KMS-11 (cell line): ENCODE measurements at regions not wholly inside any gene's neighbourhood (a gene's known extent, or its start where the extent isn't known, plus 50 kb on each side); places are given as distances from the start of the nearest gene placed in this dataset.

ENCODE experiments used
- H2AFZ ChIP-seq: fragments of 200-600 bp; sonication (generic); 2 replicates; pipeline ENCODE4 v1.6.1; 2016; ENCODE audit warnings: antibody characterized with exemption, mixed run types, low read depth
- H3K27ac ChIP-seq: fragments of 200-600 bp; sonication (generic); 2 replicates; pipeline ENCODE4 v1.6.1; 2016; ENCODE audit warnings: mild to moderate bottlenecking, mixed run types
- H3K27me3 ChIP-seq: fragments of 200-600 bp; sonication (generic); 2 replicates; pipeline ENCODE4 v1.6.1; 2017; ENCODE audit warnings: mild to moderate bottlenecking, low read depth, mixed run types, moderate library complexity; ENCODE audit not compliant: insufficient read depth
- H3K36me3 ChIP-seq: fragments of 200-600 bp; sonication (generic); 2 replicates; pipeline ENCODE4 v1.6.1; 2017; ENCODE audit warnings: mild to moderate bottlenecking, mixed run types; ENCODE audit not compliant: insufficient read depth
- H3K4me1 ChIP-seq: fragments of 200-600 bp; sonication (generic); 2 replicates; pipeline ENCODE4 v1.6.1; 2016; ENCODE audit warnings: mild to moderate bottlenecking, low read depth, mixed run types; ENCODE audit not compliant: poor library complexity, severe bottlenecking
- H3K4me2 ChIP-seq: fragments of 200-600 bp; sonication (generic); 2 replicates; pipeline ENCODE4 v1.7.0; 2016; ENCODE audit warnings: mild to moderate bottlenecking, mixed run types
- H3K4me3 ChIP-seq: fragments of 200-600 bp; sonication (generic); IDR thresholded peaks from 2 replicates; pipeline ENCODE4 v1.6.1; 2017; ENCODE audit warnings: low read depth, low read length, mixed read lengths; ENCODE audit not compliant: insufficient read depth
- H3K79me2 ChIP-seq: fragments of 200-600 bp; sonication (generic); 2 replicates; pipeline ENCODE4 v1.6.1; 2016; ENCODE audit warnings: low read depth, mixed run types; ENCODE audit not compliant: insufficient read depth
- H3K9ac ChIP-seq: fragments of 200-600 bp; sonication (generic); 2 replicates; pipeline ENCODE4 v1.6.1; 2016; ENCODE audit warnings: mild to moderate bottlenecking, mixed run types
- H4K20me1 ChIP-seq: fragments of 200-600 bp; sonication (generic); 2 replicates; pipeline ENCODE4 v1.6.1; 2016; ENCODE audit warnings: mild to moderate bottlenecking, mixed run types; ENCODE audit not compliant: insufficient read depth
- TF ChIP-seq, protein P1 (sequence below): fragments of 200-600 bp; sonication (generic); conservative IDR thresholded peaks from 2 replicates; pipeline ENCODE4 v1.6.1; 2017; ENCODE audit warnings: low read depth, mild to moderate bottlenecking, antibody characterized with exemption, low read length, moderate library complexity, mixed read lengths

- no peak overlapping the region for H2AFZ ChIP-seq
These were observed 335.6 kb upstream of the ASIC2 start for GRCh38 chr17:33628500-33629346.

GRCh38 chr17:33633446-33633845 is 340.4 kb upstream of the ASIC2 start:
- no peak overlapping the region for H3K4me3 ChIP-seq
- TF ChIP-seq, protein P1, sequence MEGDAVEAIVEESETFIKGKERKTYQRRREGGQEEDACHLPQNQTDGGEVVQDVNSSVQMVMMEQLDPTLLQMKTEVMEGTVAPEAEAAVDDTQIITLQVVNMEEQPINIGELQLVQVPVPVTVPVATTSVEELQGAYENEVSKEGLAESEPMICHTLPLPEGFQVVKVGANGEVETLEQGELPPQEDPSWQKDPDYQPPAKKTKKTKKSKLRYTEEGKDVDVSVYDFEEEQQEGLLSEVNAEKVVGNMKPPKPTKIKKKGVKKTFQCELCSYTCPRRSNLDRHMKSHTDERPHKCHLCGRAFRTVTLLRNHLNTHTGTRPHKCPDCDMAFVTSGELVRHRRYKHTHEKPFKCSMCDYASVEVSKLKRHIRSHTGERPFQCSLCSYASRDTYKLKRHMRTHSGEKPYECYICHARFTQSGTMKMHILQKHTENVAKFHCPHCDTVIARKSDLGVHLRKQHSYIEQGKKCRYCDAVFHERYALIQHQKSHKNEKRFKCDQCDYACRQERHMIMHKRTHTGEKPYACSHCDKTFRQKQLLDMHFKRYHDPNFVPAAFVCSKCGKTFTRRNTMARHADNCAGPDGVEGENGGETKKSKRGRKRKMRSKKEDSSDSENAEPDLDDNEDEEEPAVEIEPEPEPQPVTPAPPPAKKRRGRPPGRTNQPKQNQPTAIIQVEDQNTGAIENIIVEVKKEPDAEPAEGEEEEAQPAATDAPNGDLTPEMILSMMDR, result no peak
- no peaks in the 10 kb centered on the region for H3K36me3 ChIP-seq
- no peaks in the 10 kb centered on the region for H3K27me3 ChIP-seq
- H3K27ac ChIP-seq, result no peak overlapping the region
- H3K4me2 ChIP-seq, result no peak overlapping the region
- H4K20me1 ChIP-seq, result no peaks in the 10 kb centered on the region
- H3K4me1 ChIP-seq, result no peaks in the 10 kb centered on the region
- no peak overlapping the region for H3K9ac ChIP-seq
- no peaks in the 10 kb centered on the region for H3K79me2 ChIP-seq
- H2AFZ ChIP-seq, result no peak overlapping the region

More at GRCh38 chr17:33628500-33629346, 335.6 kb upstream of the ASIC2 start:
- no peaks in the 10 kb centered on the region for H3K4me1 ChIP-seq
- no peaks in the 10 kb centered on the region for H4K20me1 ChIP-seq
- H3K4me2 ChIP-seq, result no peak overlapping the region
- H3K27me3 ChIP-seq, result no peaks in the 10 kb centered on the region
- no peak overlapping the region for H3K27ac ChIP-seq
- no peaks in the 10 kb centered on the region for H3K79me2 ChIP-seq
- no peak overlapping the region for H3K9ac ChIP-seq
- H3K4me3 ChIP-seq, result no peak overlapping the region
- TF ChIP-seq, protein P1, result no peak
- no peaks in the 10 kb centered on the region for H3K36me3 ChIP-seq

DNA sequence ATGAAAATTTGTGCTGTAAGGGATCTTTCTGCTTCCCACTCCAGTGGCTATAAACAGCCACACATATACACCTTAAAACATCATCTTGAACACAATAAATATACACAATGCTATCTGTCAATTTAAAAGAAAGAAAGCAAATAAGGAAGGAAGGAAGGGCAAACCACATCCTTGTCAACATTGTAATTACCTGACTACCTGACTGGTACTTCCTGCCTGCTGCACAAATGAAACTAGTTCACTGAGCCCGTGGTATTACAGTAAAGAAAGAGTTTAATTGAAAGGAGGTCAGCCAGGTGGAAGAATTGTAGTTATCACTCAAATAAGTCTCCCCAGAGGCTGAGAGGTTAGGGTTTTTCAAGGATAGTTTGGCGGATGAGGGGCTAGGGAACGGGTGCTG is 344.4 kb upstream of the ASIC2 start:
- H3K4me2 ChIP-seq, result no peak overlapping the region
- H3K79me2 ChIP-seq, result no peaks in the 10 kb centered on the region
- TF ChIP-seq, protein P1, result no peak
- no peaks in the 10 kb centered on the region for H3K4me1 ChIP-seq
- H3K36me3 ChIP-seq, result no peaks in the 10 kb centered on the region
- H3K4me3 ChIP-seq, result no peak overlapping the region
- H2AFZ ChIP-seq, result no peak overlapping the region
- H3K27ac ChIP-seq, result no peak overlapping the region
- no peak overlapping the region for H3K9ac ChIP-seq
- H3K27me3 ChIP-seq, result no peaks in the 10 kb centered on the region
- H4K20me1 ChIP-seq, result no peaks in the 10 kb centered on the region

DNA sequence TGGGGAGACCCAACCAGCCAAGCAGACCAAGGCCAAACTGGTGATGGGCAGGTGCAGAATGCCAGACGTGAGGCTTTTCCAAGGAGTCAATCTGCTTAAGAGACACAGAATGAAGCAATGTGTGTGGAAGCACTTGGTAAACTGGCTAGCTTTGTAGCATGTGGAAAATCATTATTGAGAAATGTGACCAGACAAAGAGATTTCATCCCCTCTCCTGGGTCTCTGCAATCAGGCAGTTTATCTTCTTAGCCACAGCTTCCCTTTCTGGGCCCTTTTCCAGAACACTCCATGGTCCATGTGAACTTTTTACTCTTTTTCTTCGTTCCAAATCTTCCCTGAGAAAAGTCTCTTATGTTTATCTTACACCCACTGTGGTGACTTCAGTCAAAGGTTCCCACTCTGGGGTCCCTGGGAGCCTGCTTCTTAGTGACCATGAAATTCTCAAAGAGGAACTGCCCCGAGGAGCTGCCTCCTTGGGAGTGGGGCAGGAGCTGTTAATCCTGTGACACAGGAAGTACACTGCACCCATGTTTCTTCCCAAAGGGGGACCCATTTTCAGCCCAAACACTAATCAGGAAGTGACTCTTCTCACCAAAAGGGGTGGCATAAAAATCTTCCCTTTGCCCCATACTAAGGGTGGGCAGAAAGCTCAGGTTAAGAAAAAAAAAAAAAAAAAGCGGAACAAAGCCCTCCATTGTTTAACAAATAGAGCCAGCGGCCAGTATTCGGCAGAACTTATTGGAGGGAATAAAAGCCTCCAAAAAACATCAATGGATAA is 346.2 kb upstream of the ASIC2 start:
- H3K4me2 ChIP-seq, result no peak overlapping the region
- no peaks in the 10 kb centered on the region for H4K20me1 ChIP-seq
- H3K27ac ChIP-seq, result no peak overlapping the region
- no peaks in the 10 kb centered on the region for H3K4me1 ChIP-seq
- H2AFZ ChIP-seq, result no peak overlapping the region
- H3K36me3 ChIP-seq, result no peaks in the 10 kb centered on the region
- H3K9ac ChIP-seq, result no peak overlapping the region
- TF ChIP-seq, protein P1, result no peak
- no peak overlapping the region for H3K4me3 ChIP-seq
- no peaks in the 10 kb centered on the region for H3K27me3 ChIP-seq
- H3K79me2 ChIP-seq, result no peaks in the 10 kb centered on the region
